Thoracic aorta (tissue), 2 donors: ENCODE measurements at regions not wholly inside any gene's neighbourhood (a gene's known extent, or its start where the extent isn't known, plus 50 kb on each side); places are given as distances from the start of the nearest gene placed in this dataset.
"Not testable (repeated sequence)": the region's sequence is repeated elsewhere in the genome, so short reads cannot be mapped to it uniquely, and the experiment has no call there.

Experiments
- ATAC-seq: fragments of 150-250 bp; one replicate; pipeline ENCODE4 v1.8.0; 2017; ENCODE audit warnings: low read depth; ENCODE audit not compliant: insufficient number of reproducible peaks, low FRiP score
- DNase-seq: peaks from one replicate; pipeline ENCODE4 v3.0.0-alpha.2; 2020; ENCODE audit warnings: low spot score
- H3K27ac ChIP-seq, 2 donors: fragments of 200-600 bp; sonication (generic); 1 replicate in 1 of 2; 2 replicates in 1 of 2; pipeline ENCODE4 v1.5.1; 2016; ENCODE audit warnings: mild to moderate bottlenecking in 2 of 2, moderate library complexity in 2 of 2
- H3K27me3 ChIP-seq: fragments of 200-600 bp; sonication (generic); replicated peaks from 2 replicates; pipeline ENCODE4 v1.6.0; 2016; ENCODE audit warnings: mild to moderate bottlenecking; ENCODE audit not compliant: insufficient read depth
- H3K36me3 ChIP-seq: fragments of 200-600 bp; sonication (generic); one replicate; pipeline ENCODE4 v1.5.1; 2016
- H3K4me1 ChIP-seq, 2 donors: fragments of 200-600 bp; sonication (generic); 1 replicate in 1 of 2; 2 replicates in 1 of 2; pipeline versions ENCODE4 v1.5.1 to v1.6.0; 2016; ENCODE audit warnings: low read depth in 2 of 2, mild to moderate bottlenecking in 1 of 2; ENCODE audit not compliant: control insufficient read depth in 1 of 2
- H3K4me3 ChIP-seq: fragments of 200-600 bp; sonication (generic); 2 replicates; pipeline ENCODE4 v1.5.1; 2016; ENCODE audit warnings: mild to moderate bottlenecking
- H3K9me3 ChIP-seq: fragments of 200-600 bp; sonication (generic); 2 replicates; pipeline ENCODE4 v1.5.1; 2016
- TF ChIP-seq, protein P1 (sequence below): fragments of 200-600 bp; sonication (generic); IDR thresholded peaks from one replicate; pipeline ENCODE4 v1.5.1; 2019; ENCODE audit warnings: antibody characterized with exemption

DNA sequence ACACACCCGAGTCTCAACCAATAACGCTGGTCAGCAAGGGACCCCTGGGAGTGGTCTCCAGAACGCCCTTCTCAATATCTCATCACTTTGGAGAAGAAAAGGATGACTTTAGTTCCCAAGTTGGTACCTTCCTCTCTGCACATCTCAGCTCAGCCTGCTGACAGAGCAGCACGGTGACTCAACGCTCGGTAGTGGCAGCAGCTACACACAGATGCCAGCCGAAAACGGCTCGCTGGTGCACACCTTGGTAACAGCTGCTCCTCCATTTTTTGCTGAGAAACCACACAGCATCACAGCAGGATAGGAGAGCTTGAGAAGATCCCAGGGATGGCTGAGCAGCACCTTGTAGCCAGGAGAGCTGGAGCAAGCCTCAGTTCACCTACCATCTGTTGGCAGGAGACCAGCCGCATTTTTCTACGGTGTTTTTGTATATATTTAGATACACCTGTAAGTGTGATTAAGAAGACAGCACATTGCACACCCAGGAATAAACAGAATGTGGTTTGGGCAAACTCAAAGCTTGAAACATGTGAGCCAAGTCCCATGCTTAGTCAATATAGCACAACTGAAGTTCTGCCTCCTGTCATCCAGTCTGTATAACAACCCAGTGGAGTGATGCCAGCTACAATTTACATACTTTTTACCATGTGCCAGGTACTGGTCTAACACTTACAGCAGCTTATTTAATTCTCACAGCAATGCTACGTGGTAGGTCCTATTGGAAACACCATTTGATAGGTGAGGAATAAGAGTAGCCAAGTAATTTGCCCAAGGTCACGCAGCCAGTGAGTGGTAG, 83.8 kb upstream of the ERCC4 start:
- no peaks in the 10 kb centered on the region for H3K27me3 ChIP-seq
- H3K36me3 ChIP-seq, result no peaks in the 10 kb centered on the region
- H3K4me3 ChIP-seq, result no peak overlapping the region
- no peak overlapping the region for H3K27ac ChIP-seq
- ATAC-seq (no peak), DNase-seq (no peak)
- TF ChIP-seq, protein P1, sequence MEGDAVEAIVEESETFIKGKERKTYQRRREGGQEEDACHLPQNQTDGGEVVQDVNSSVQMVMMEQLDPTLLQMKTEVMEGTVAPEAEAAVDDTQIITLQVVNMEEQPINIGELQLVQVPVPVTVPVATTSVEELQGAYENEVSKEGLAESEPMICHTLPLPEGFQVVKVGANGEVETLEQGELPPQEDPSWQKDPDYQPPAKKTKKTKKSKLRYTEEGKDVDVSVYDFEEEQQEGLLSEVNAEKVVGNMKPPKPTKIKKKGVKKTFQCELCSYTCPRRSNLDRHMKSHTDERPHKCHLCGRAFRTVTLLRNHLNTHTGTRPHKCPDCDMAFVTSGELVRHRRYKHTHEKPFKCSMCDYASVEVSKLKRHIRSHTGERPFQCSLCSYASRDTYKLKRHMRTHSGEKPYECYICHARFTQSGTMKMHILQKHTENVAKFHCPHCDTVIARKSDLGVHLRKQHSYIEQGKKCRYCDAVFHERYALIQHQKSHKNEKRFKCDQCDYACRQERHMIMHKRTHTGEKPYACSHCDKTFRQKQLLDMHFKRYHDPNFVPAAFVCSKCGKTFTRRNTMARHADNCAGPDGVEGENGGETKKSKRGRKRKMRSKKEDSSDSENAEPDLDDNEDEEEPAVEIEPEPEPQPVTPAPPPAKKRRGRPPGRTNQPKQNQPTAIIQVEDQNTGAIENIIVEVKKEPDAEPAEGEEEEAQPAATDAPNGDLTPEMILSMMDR, result no peak
- H3K4me1 ChIP-seq, result peaks cover 0 to 30% of the 10 kb centered on the region in 2 donors
- no peaks in the 10 kb centered on the region for H3K9me3 ChIP-seq

DNA sequence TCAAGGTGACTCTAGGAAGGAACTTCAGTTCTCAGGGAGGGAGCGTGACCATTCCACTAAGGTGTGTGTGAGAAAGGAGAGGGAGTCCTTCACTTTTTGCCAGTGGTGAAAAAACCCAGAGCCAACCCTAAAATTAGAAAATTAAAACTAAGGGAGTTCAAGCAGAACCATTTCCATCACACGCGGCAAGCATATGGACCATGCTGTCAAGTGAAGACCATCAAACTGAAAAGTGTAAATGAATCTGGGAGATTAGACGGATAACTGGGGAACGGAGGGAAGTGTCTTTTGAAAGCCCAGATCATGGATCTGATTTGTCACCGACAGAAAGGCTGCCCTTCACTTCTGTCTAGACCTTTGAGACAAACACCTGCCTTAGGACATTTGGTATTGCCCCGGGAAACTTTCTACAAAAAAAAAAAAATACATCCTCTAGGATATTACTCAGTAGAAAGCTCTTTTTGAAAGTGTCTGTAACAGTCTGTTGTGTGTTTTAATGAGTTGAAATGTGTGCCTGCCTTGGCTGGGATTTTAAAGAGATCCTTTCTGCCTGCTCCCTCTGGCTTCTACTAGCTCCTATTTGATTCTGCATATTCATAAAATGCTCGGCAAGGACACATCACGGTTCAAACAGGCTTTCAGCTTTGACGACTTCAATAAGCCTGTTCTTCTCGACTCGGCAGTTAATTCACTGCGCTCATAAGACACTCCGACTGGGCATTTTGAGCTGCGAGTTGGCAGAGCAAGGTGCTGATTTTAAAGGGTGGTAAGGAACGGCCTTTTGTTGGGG, 81.4 kb upstream of the ERCC4 start:
- no peak for DNase-seq
- ATAC-seq, result no peak
- H3K27ac ChIP-seq, result no peak overlapping the region
- no peaks in the 10 kb centered on the region for H3K27me3 ChIP-seq
- H3K4me3 ChIP-seq, result no peak overlapping the region
- H3K4me1 ChIP-seq, result peaks cover 0 to 22% of the 10 kb centered on the region in 2 donors
- TF ChIP-seq, protein P1, result no peak
- no peaks in the 10 kb centered on the region for H3K9me3 ChIP-seq
- no peaks in the 10 kb centered on the region for H3K36me3 ChIP-seq

DNA sequence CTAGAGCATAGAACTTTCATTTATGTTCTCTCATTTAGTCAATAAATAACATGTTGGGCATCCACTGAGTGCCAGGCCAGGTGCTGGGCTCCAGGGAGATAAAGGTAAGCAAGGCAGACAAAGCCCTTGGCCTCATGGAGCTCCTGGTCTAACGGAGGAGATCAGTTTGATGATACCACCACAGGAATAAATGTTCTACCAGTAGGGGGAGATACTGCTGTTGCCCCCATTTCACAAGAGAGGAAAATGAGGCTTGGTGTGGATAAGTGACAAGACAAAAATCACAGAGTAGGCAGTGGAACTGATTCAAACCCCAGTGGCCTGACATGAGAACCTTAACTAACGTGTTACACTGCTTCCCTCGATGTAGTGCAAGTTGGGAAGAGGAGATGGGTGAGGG, 80.4 kb upstream of the ERCC4 start:
- no peaks in the 10 kb centered on the region for H3K36me3 ChIP-seq
- H3K4me1 ChIP-seq, result peaks cover 0 to 18% of the 10 kb centered on the region in 2 donors
- no peaks in the 10 kb centered on the region for H3K27me3 ChIP-seq
- TF ChIP-seq, protein P1, result no peak
- ATAC-seq, result no peak
- no peak overlapping the region for H3K4me3 ChIP-seq
- H3K9me3 ChIP-seq, result no peaks in the 10 kb centered on the region
- no peak for DNase-seq
- no peak overlapping the region for H3K27ac ChIP-seq

DNA sequence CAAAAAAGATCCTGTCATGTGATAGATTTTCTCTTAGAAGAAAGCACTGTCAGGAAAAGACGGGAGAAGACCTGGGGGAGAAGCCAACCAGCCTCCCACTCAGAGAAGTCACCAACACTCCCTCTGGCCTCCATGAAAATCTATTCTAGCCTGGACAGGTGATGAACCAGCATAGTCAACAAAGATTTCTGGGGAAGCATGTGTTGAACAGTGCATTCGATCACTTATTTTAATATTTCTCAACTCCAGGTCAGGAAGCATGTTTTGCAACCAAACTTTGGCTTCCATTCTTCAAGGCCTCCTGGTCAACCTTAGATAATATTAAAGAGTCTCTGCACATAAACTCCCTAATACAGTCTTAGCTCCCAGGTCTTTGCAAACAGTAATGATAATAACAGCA, 74.7 kb upstream of the ERCC4 start:
- Histone ChIP-seq H3K4me3 (no peak overlapping the region), H3K27me3 (no peaks in the 10 kb centered on the region), H3K27ac (no peak overlapping the region), H3K36me3 (no peaks in the 10 kb centered on the region), H3K4me1 (no peaks in the 10 kb centered on the region), H3K9me3 (no peaks in the 10 kb centered on the region)
- ATAC-seq, result no peak
- TF ChIP-seq, protein P1, result no peak
- DNase-seq, result no peak

DNA sequence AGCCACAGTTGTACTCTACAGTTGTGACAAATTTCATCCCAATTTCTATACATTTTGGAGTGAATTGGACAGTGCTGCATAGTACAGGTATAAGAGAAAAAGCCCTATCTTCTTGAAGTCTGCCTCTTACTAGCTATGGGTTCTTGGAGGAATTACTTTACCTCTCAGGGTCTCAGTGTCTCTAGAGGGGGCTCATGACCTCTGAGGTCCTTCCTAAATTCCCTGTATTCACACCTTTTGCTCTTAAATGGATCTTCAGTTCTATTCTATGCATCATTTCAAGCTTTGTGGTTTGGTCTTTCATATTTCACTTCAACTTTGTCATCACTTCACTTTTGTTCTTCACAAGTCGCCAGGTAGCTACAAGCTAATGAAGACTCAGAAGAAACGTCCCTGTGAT, 71.2 kb upstream of the ERCC4 start:
- Histone ChIP-seq H3K36me3 (no peaks in the 10 kb centered on the region), H3K4me3 (no peak overlapping the region), H3K4me1 (peaks cover 3 to 4% of the 10 kb centered on the region in 2 donors), H3K27me3 (no peaks in the 10 kb centered on the region), H3K27ac (no peak overlapping the region), H3K9me3 (no peaks in the 10 kb centered on the region)
- TF ChIP-seq, protein P1, result no peak
- no peak for ATAC-seq
- no peak for DNase-seq

DNA sequence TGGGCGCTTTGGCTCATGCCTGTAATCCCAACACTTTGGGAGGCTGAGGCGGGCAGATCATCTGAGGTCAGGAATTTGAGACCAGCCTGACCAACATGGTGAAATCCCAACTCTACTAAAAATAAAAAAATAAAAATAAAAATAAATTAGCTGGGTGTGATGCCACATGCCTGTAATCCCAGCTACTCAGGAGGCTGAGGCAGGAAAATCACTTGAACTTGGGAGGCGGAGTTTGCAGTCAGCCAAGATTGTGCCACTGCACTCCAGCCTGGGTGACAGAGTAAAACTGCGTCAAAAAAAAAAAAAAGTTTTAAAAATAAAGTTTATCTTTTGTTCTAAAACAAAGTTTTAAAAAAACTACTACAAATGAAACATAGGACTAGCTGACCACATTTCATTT, 69.8 kb upstream of the ERCC4 start:
- ATAC-seq, H3K9me3 ChIP-seq: not testable (repeated sequence)

More for the DNA sequence above, 69.8 kb upstream of the ERCC4 start:
- H3K27me3 ChIP-seq, H3K4me1 ChIP-seq, DNase-seq, H3K4me3 ChIP-seq, H3K27ac ChIP-seq, H3K36me3 ChIP-seq: not testable (repeated sequence)
